SK-N-SH treated with all-trans-retinoic acid at 6 μM for 48 hours (cell line): ENCODE measurements at regions not wholly inside any gene's neighbourhood (a gene's known extent, or its start where the extent isn't known, plus 50 kb on each side); places are given as distances from the start of the nearest gene placed in this dataset.

Experiments
- CREB5 ChIP-seq: fragments of 250-450 bp; sonication (Bioruptor Pico); IDR thresholded peaks from 2 replicates; pipeline ENCODE4 v1.5.1; 2020; ENCODE audit warnings: low read depth, mild to moderate bottlenecking, moderate library complexity
- GLIS3 ChIP-seq: fragments of 250-450 bp; sonication (Bioruptor Pico); IDR thresholded peaks from 2 replicates; pipeline ENCODE4 v1.5.0; 2020; ENCODE audit warnings: mild to moderate bottlenecking, moderate library complexity
- PPARA ChIP-seq: fragments of 250-450 bp; sonication (Bioruptor Pico); IDR thresholded peaks from 2 replicates; pipeline ENCODE4 v1.5.0; 2020; ENCODE audit warnings: mild to moderate bottlenecking, borderline replicate concordance
- TOX ChIP-seq: fragments of 250-450 bp; sonication (Bioruptor Pico); IDR thresholded peaks from 2 replicates; pipeline ENCODE4 v1.8.0; 2021; ENCODE audit warnings: mild to moderate bottlenecking, moderate library complexity, borderline replicate concordance
- ZFP3 ChIP-seq: fragments of 250-450 bp; sonication (Bioruptor Pico); IDR thresholded peaks from 2 replicates; pipeline ENCODE4 v1.5.0; 2020; ENCODE audit warnings: mild to moderate bottlenecking, moderate library complexity
- ZFP30 ChIP-seq: fragments of 450-650 bp; formaldehyde crosslinking; IDR thresholded peaks from 2 replicates; pipeline ENCODE4 v1.5.0; 2022; ENCODE audit warnings: mild to moderate bottlenecking, moderate library complexity
- ZNF70 ChIP-seq: fragments of 450-650 bp; formaldehyde crosslinking; IDR thresholded peaks from 2 replicates; pipeline ENCODE4 v1.5.0; 2020; ENCODE audit warnings: mild to moderate bottlenecking, moderate library complexity
- ZNF8 ChIP-seq: fragments of 450-650 bp; formaldehyde crosslinking; IDR thresholded peaks from 2 replicates; pipeline ENCODE4 v1.5.0; 2020; ENCODE audit warnings: mild to moderate bottlenecking, moderate library complexity

DNA sequence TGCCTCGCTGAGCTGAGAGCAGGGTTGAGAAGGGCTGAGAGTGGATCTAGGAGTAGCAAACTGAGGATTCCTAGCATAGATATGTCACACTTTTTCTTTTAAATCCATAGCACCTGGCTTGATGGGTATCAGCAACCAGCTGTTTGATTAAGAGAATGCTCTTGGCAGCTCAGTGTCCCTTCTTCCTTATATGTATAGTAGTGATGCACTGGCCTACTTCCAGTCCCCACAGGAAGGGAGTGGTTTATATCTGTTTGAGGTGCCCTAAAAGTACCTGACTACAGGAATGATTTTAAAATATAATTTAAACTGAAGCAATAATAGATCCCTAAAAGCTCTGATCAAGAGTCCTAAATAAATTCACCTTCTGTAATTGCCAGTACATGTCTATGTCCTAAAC, 546.8 kb upstream of the ZNF608 start:
- TF ChIP-seq ZFP30 (no peak), ZNF70 (CRISPR knock-in tag) (no peak), CREB5 (CRISPR knock-in tag) (no peak), GLIS3 (CRISPR knock-in tag) (no peak), PPARA (CRISPR knock-in tag) (no peak), ZFP3 (CRISPR knock-in tag) (no peak), ZNF8 (CRISPR knock-in tag) (no peak), TOX (CRISPR knock-in tag) (no peak)
